Activated T-cell treated with anti-CD3 and anti-CD28 coated beads, Interleukin-2, amount 50 U/mL, for 4 hours (primary cell): ENCODE measurements at regions not wholly inside any gene's neighbourhood (a gene's known extent, or its start where the extent isn't known, plus 50 kb on each side); places are given as distances from the start of the nearest gene placed in this dataset.

Experiments
- ATAC-seq, 2 donors: fragments of 200-7000 bp; cut with Tn5 transposase; one replicate each; pipeline ENCODE4 v1.10.0; 2021
- DNase-seq: peaks from one replicate; pipeline ENCODE4 v3.0.0-alpha.2; 2020
- H3K27me3 Mint-ChIP-seq: one replicate; pipeline ENCODE4 v1.8.0; 2021; ENCODE audit warnings: low read depth, mixed read lengths
- H3K36me3 Mint-ChIP-seq: one replicate; pipeline ENCODE4 v1.8.0; 2022; ENCODE audit warnings: mixed read lengths; ENCODE audit not compliant: insufficient read depth
- H3K4me1 Mint-ChIP-seq: one replicate; pipeline ENCODE4 v1.8.0; 2021; ENCODE audit warnings: low read depth, mixed read lengths
- H3K4me3 Mint-ChIP-seq: one replicate; pipeline ENCODE4 v1.8.0; 2021; ENCODE audit warnings: mild to moderate bottlenecking, moderate library complexity, mixed read lengths
- H3K9me3 Mint-ChIP-seq: one replicate; pipeline ENCODE4 v1.8.0; 2021; ENCODE audit warnings: mixed read lengths

DNA sequence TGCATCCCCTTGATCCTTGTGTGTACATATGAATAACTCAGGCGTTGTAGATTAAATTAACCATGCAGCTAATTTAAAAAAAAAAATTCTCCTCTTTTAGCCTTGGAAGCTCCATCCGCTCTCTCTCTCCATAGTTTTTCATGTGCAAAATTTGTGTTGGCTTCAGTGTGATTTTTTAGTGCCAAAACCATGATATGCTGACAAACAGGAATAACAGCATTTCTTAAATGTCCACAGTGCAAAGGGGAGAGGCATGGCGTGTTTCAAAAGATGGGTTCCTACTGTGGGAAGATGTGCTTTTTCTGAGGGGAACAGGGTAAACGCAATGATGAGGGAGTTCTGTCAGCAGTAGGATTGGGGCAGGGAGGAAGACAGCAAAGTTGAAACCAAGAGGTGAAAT lies 247.0 kb downstream of the ICOS start:
- ATAC-seq (no peak), DNase-seq (no peak)
- Mint-ChIP-seq H3K9me3 (no peaks in the 10 kb centered on the region), H3K4me3 (no peak overlapping the region), H3K4me1 (peaks cover 16% of the 10 kb centered on the region), H3K36me3 (no peaks in the 10 kb centered on the region), H3K27me3 (peaks cover 9% of the 10 kb centered on the region)

DNA sequence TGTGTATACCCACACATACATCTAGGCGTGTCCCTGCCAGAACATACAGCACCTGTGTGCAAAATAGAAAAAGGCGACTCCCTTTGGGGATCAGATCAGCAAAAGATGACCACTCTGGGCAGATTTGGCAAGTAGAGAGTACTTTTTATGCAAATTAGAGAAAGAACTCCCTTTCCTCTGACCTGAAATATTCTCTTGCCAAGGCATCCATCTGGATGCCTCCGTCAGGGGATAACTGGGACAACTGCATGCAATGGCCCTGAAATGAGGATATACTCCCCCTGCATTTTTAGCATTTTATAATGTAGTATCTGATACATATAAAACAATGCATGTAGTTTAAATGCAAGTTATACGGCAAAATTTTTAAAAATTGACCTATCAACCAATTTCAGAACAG lies 247.7 kb downstream of the ICOS start:
- peaks cover 8% of the 10 kb centered on the region for H3K27me3 Mint-ChIP-seq
- H3K4me1 Mint-ChIP-seq, result peaks cover 16% of the 10 kb centered on the region
- H3K4me3 Mint-ChIP-seq, result no peak overlapping the region
- no peak for ATAC-seq
- DNase-seq, result no peak
- H3K36me3 Mint-ChIP-seq, result no peaks in the 10 kb centered on the region
- H3K9me3 Mint-ChIP-seq, result no peaks in the 10 kb centered on the region

DNA sequence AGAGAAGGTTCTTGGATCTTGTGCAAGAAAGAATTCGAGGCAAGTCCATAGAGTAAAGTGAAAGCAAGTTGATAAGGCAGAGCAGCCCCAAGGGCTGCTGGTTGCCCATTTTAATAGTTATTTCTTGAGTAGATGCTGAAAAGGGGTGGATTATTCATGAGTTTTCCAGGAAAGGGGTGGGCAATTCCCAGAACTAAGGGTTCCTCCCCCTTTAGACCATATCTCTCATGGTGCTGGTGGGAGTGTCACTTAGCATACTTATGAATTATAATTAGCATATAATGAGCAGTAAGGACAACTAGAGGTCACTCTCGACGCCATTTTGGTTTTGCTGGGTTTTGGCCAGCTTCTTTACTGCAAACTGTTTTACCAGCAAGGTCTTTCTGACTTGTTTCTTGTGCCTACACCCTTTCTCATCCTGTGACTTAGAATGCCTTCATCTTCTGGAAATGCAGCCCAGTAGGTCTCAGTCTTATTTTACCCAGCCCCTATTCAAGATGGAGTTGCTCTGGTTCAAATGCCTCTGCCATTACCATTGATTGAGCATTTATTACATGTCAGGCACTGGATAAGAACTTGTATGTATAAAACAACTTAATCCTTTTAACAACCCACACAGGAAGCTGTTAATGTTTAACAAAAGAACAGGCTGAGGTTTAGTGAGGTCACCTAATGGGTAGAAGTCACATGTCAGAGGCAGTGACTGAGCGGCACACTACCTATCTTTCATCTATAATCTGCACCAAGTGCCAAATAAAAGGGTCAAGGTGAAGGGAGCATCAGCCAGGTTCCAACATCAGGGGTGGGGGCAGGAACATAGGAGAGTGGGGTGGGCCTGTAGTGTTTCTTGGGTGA lies 250.9 kb downstream of the ICOS start:
- no peak overlapping the region for H3K4me3 Mint-ChIP-seq
- no peak for DNase-seq
- ATAC-seq, result no peak
- peaks cover 3% of the 10 kb centered on the region for H3K27me3 Mint-ChIP-seq
- H3K36me3 Mint-ChIP-seq, result no peaks in the 10 kb centered on the region
- H3K4me1 Mint-ChIP-seq, result peaks cover 16% of the 10 kb centered on the region
- H3K9me3 Mint-ChIP-seq, result no peaks in the 10 kb centered on the region

DNA sequence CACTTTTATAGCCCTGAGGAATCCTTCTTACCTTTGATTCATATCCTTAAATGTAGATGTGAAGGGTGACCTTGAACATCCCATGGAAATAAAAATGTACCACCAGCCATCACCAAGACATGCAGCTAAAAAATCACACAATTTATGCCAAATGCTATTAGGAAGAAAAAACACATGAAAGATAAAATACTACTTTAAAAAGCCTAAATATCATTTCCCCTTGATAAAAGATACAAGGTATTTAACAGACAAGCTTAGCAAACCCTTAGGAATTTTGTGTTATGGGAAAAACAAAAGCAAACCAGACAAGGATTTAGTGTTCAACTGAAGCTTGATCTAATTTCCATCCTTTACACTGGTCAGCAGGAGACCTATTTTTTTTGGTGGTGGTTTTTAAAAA lies 255.0 kb downstream of the ICOS start:
- H3K4me3 Mint-ChIP-seq, result no peak overlapping the region
- no peaks in the 10 kb centered on the region for H3K9me3 Mint-ChIP-seq
- no peaks in the 10 kb centered on the region for H3K36me3 Mint-ChIP-seq
- DNase-seq, result no peak
- H3K27me3 Mint-ChIP-seq, result peaks cover 10% of the 10 kb centered on the region
- H3K4me1 Mint-ChIP-seq, result peaks cover 14% of the 10 kb centered on the region
- no peak for ATAC-seq

DNA sequence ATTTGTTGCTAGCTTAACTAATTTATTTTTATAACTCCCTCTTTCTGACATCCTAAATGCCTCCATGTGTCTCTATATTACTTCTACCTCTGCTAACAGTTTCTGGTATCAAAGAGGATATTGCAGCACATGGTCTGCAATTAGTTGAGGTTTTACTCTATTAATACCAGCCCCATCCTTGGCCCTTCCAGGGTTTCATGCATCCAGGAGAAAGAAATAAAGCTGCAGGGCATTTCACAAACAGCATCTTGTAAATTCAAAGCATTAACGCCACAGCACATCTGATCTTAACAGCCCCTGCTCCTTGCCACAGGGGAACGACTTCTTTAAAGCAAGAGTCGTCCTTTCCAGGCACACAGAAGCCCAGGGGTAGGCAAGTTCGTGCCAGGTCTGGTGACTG lies 258.9 kb downstream of the ICOS start:
- no peak for ATAC-seq
- no peaks in the 10 kb centered on the region for H3K4me1 Mint-ChIP-seq
- DNase-seq, result no peak

DNA sequence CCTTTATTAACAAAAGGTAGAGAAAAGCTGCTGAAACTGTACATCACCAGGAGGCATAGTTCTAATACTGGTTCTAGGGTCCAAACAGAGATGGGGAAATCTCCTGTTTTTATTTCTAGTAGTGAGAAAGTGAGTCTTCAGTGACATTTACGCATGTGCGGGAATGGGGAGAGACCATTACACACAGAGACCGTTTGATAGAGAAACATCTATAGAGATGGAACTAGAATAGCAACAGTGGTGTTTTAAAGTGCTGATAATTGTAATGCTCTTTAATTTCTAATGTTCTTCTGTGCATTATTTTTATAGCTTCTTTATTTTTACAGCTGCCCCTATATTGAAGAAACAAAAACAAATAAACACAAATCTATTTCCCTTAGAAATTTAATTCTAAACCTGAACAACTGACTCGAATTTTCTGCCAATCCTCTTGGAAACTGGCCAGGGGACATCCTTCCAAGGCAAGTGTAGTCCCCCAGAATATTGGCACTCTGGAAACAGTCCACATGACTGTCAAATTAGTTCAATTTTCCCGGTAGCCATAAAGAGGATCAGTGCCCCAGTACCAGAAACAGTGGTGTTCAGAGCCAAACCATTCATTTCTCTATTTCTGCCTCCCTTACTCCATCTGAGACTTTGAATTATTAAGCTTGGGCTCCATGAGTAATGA lies 260.9 kb downstream of the ICOS start:
- DNase-seq, result no peak
- Mint-ChIP-seq H3K4me1 (no peaks in the 10 kb centered on the region), H3K4me3 (no peak overlapping the region), H3K36me3 (no peaks in the 10 kb centered on the region), H3K27me3 (peaks cover 15% of the 10 kb centered on the region), H3K9me3 (no peaks in the 10 kb centered on the region)
- ATAC-seq, result no peak

More for the DNA sequence above, 258.9 kb downstream of the ICOS start:
- no peaks in the 10 kb centered on the region for H3K9me3 Mint-ChIP-seq
- H3K36me3 Mint-ChIP-seq, result no peaks in the 10 kb centered on the region
- H3K27me3 Mint-ChIP-seq, result peaks cover 15% of the 10 kb centered on the region
- no peak overlapping the region for H3K4me3 Mint-ChIP-seq

DNA sequence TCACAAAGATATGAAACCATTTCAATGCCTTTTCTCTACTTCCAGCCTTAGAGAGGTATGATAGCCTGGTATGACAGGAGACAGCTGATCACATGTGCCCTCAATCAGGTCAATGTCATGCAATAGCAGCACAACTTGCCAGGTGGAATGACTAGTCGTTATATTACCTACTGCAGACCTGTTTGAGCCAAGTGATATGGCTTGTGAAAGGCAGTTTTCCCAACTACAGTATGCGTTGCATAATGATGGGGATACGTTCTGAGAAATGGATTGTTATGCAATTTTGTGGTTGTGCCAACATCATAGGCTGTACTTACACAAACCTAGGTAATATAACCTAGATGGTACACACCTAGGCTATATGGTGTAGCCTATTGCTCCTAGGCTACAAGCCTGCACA lies 262.8 kb downstream of the ICOS start:
- Mint-ChIP-seq H3K9me3 (no peaks in the 10 kb centered on the region), H3K27me3 (peaks cover 12% of the 10 kb centered on the region), H3K36me3 (no peaks in the 10 kb centered on the region), H3K4me3 (no peak overlapping the region), H3K4me1 (no peaks in the 10 kb centered on the region)
- no peak for DNase-seq
- ATAC-seq, result no peak

DNA sequence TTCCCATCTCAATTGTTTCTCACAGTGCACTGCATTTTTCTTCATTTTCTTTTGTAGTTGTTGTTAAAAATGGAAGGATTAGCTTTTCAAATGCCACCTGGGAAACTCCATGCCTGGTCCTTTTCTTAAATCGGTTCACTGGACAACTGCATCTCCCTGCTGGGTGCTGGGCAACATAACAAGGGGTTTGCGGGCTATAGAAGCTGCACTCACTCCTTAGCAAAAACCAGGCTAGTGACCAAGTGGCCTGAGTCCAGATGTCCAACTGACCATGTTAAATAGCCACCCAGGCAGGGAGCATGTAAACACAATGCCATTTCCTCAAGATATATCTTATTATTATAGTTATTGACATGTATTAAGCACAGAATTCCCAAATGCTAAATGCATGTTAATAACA lies 264.9 kb downstream of the ICOS start:
- DNase-seq, result no peak
- H3K4me3 Mint-ChIP-seq, result no peak overlapping the region
- ATAC-seq, result no peak
- peaks cover 10% of the 10 kb centered on the region for H3K27me3 Mint-ChIP-seq
- H3K4me1 Mint-ChIP-seq, result no peaks in the 10 kb centered on the region
- no peaks in the 10 kb centered on the region for H3K36me3 Mint-ChIP-seq
- no peaks in the 10 kb centered on the region for H3K9me3 Mint-ChIP-seq

DNA sequence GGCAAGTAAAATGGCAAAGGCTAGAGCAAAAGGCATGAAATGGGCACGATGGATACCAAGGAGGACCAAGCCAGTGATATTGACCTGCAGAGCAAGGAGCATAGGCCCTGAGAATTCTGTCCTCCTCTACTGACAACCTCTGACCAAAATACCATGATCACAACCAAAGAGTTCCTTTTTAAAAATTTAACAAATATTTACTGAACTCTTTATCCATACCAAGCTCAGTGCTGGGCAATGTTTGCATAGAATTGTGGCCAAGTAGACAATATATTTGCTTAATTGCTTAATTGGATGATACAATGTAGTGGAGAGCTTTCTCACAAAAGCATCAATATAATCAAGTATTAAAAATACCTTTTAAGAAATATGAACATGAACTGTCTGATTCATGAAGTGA lies 265.7 kb downstream of the ICOS start:
- DNase-seq, result no peak
- H3K27me3 Mint-ChIP-seq, result peaks cover 10% of the 10 kb centered on the region
- no peaks in the 10 kb centered on the region for H3K9me3 Mint-ChIP-seq
- no peak overlapping the region for H3K4me3 Mint-ChIP-seq
- H3K36me3 Mint-ChIP-seq, result no peaks in the 10 kb centered on the region
- no peaks in the 10 kb centered on the region for H3K4me1 Mint-ChIP-seq
- no peak for ATAC-seq

DNA sequence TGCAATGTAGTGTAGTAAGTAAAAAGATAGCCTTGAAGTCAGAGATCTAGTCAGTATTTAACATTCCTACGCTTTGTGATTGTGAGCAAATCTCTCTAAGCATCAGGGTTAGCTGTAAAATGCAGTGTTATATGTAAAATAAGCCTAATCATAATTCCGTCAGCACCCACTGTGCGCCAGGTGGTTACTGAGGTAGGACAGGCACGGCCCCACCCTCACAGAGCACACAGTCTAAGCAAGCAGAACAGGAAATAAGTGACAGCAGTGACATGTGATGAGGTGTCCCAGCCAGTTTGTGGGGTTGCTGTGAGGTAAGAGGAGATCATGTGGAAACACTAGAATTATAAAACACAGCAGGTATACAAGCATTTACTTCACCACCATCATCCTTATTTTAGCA lies 267.1 kb downstream of the ICOS start:
- no peak for ATAC-seq
- Mint-ChIP-seq H3K4me1 (no peaks in the 10 kb centered on the region), H3K9me3 (no peaks in the 10 kb centered on the region)

DNA sequence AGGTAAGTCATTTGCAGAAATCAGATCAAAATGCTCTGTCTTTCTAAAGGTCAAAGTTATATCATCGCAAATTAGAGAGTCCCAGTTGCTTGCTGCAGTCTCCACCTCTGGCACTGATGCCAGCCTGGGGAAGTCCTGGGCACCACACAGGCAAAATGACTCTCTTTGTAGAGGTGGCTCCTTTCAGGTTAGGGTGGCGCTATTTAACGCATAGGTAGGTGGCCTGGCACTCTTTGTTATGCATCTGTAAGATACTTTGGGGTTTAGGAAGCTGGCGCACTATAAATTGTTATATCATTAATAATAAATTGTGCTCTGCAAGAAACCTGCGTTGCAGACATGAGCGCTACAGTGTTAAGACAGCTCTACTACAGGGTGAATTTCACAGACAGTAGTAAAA lies 268.5 kb downstream of the ICOS start:
- no peak for DNase-seq
- Mint-ChIP-seq H3K27me3 (peaks cover 8% of the 10 kb centered on the region), H3K4me1 (no peaks in the 10 kb centered on the region), H3K4me3 (no peak overlapping the region), H3K9me3 (no peaks in the 10 kb centered on the region), H3K36me3 (no peaks in the 10 kb centered on the region)
- no peak for ATAC-seq

More for the DNA sequence above, 267.1 kb downstream of the ICOS start:
- H3K36me3 Mint-ChIP-seq, result no peaks in the 10 kb centered on the region
- no peak for DNase-seq
- no peak overlapping the region for H3K4me3 Mint-ChIP-seq
- H3K27me3 Mint-ChIP-seq, result peaks cover 8% of the 10 kb centered on the region

DNA sequence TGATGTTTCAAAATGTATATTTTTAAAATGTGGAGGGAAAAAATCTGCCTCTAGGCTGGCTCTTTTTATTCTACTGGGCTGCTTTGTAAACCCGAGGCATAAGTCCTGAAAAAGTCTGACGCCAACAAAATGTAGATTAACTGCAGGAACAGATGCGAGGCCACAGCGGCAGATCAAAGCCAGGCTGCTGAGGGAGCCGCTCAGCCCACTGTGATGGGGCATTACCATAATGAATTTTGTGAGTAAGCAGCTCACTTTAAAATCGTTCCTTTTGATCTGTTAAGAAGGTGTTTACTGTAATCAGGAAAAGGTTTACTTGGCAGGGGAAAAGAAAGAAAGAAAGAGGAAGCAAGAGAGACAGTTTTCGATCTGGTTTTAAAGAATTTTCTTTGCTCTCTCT lies 269.0 kb downstream of the ICOS start:
- DNase-seq (no peak), ATAC-seq (no peak)
- Mint-ChIP-seq H3K4me3 (no peak overlapping the region), H3K4me1 (no peaks in the 10 kb centered on the region), H3K36me3 (no peaks in the 10 kb centered on the region), H3K9me3 (no peaks in the 10 kb centered on the region), H3K27me3 (peaks cover 8% of the 10 kb centered on the region)

DNA sequence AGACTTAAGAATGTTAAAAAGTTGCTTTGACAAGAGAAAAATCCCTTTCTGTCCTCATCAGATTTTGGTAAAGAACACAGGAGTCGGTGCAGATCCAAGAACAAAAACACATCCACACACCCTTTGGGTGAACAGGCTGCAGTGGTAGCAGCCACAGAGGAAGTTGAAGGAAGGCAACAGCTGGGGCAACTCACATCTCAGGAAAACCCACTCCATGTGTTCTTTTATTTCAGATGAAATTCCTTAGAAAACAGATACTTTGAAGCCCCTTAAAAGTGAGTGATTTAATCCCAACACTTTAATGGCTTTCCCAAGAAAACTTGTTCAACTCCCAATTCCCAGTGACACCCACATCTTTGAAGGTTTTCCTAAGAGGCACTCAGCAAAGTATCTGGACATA lies 271.3 kb downstream of the ICOS start:
- Mint-ChIP-seq H3K36me3 (no peaks in the 10 kb centered on the region), H3K4me3 (no peak overlapping the region), H3K9me3 (no peaks in the 10 kb centered on the region), H3K27me3 (peaks cover 8% of the 10 kb centered on the region), H3K4me1 (no peaks in the 10 kb centered on the region)
- DNase-seq (no peak), ATAC-seq (no peak)

DNA sequence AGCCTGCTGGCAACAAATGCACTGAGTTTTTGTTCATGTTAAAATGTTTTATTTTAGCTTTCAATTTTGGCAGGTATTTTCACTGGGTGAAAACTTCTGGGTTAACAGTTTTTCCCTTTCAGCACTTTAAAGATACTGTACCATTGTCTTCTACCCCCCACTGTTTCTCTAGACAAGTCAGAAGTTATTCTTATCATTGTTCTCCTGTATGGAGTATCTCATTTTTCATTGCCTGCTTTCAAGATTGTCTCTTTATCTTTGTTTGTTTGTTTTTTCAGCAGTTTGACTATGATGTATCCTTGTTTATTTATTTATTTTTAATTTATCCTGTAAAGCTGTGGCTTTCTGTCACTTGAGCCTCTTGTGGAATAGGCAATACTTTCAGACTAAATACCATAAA lies 277.0 kb downstream of the ICOS start:
- no peaks in the 10 kb centered on the region for H3K4me1 Mint-ChIP-seq
- H3K36me3 Mint-ChIP-seq, result no peaks in the 10 kb centered on the region
- peaks cover 6% of the 10 kb centered on the region for H3K9me3 Mint-ChIP-seq

DNA sequence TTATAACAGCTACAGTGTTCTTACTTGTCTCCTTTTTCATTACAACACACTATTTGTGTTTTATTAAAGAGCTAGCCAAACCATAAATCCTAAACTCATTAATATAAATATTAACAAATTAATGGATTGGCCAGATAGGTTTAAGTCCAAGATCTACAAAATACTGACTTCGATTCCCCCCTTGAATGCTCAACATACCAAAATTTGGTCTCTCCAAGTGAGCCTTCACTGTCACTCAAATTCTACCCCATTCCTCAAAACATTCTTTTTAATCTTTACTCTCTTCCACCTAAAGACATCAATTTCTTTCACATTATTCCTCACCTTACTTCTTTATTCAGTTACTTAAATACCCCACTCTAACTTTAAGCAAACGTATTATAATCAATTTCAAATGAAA lies 281.5 kb downstream of the ICOS start:
- Mint-ChIP-seq H3K4me1 (no peaks in the 10 kb centered on the region), H3K4me3 (no peak overlapping the region), H3K27me3 (peaks cover 10% of the 10 kb centered on the region), H3K36me3 (no peaks in the 10 kb centered on the region), H3K9me3 (peaks cover 6% of the 10 kb centered on the region)
- no peak for ATAC-seq
- DNase-seq, result no peak

More for the DNA sequence above, 277.0 kb downstream of the ICOS start:
- no peak overlapping the region for H3K4me3 Mint-ChIP-seq
- no peak for ATAC-seq
- H3K27me3 Mint-ChIP-seq, result peaks cover 11% of the 10 kb centered on the region
- DNase-seq, result no peak
